Mucosa of descending colon (tissue), 3 donors: ENCODE measurements at regions not wholly inside any gene's neighbourhood (a gene's known extent, or its start where the extent isn't known, plus 50 kb on each side); places are given as distances from the start of the nearest gene placed in this dataset.

Source experiments
- ATAC-seq: fragments of 200-7000 bp; cut with Tn5 transposase; one replicate; pipeline ENCODE4 v1.9.1; 2020; ENCODE audit warnings: mild to moderate bottlenecking, moderate library complexity
- DNase-seq, 3 donors: peaks; one replicate each; pipeline ENCODE4 v3.0.0-alpha.2; 2020
- H3K36me3 ChIP-seq: fragments of 200-600 bp; one replicate; pipeline ENCODE4 v1.8.0; 2021; ENCODE audit warnings: low read depth, mild to moderate bottlenecking
- H3K4me1 ChIP-seq: fragments of 200-600 bp; one replicate; pipeline ENCODE4 v1.8.0; 2021; ENCODE audit warnings: low read depth, mild to moderate bottlenecking
- H3K4me3 ChIP-seq: fragments of 200-600 bp; one replicate; pipeline ENCODE4 v1.8.0; 2021; ENCODE audit warnings: mild to moderate bottlenecking
- H3K9me3 ChIP-seq: fragments of 200-600 bp; one replicate; pipeline ENCODE4 v1.8.0; 2021; ENCODE audit warnings: mild to moderate bottlenecking
- intact Hi-C, 2 donors: fragments of 100-400 bp; cut with DNase I in 1 of 2; cut with micrococcal nuclease in 1 of 2; formaldehyde crosslinking; loops; one replicate each; pipeline versions ENCODE4 v1.11.0 to v1.11.1; 2022; cut with DNase I, micrococcal nuclease
- TF ChIP-seq, protein P1 (sequence below): fragments of 200-600 bp; IDR thresholded peaks from one replicate; pipeline ENCODE4 v1.8.0; 2022; ENCODE audit warnings: antibody characterized with exemption, mild to moderate bottlenecking
- donor health status: DM: no; HTN: no; CAD: no; lungs with moderate emphysema.
- donor health status: DM: no; HTN: no; CAD: no.
- donor health status: DM: no; HTN: yes; CAD: no.

DNA sequence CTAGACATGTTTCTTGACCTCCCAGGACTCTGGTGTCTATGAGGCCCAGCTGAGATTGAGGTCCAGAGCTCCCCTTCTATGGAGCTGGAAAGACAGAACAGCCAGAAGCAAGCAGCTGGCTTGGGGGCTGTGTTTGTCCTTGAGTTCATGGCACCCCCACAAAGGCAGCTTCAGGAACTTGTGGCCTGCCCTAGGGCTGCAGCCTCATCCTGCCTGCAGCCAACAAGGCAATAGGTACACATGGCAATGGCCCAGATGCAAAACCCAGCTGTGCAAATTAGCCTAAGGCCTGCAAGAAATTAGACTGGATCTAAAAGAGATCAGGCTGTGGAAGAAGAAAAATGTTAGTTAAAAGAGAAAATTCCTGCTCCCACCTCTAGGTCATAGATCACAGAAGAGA, 131.7 kb upstream of the NALF2 start:
- ATAC-seq = no peak
- DNase-seq = no peak
- TF ChIP-seq, protein P1, sequence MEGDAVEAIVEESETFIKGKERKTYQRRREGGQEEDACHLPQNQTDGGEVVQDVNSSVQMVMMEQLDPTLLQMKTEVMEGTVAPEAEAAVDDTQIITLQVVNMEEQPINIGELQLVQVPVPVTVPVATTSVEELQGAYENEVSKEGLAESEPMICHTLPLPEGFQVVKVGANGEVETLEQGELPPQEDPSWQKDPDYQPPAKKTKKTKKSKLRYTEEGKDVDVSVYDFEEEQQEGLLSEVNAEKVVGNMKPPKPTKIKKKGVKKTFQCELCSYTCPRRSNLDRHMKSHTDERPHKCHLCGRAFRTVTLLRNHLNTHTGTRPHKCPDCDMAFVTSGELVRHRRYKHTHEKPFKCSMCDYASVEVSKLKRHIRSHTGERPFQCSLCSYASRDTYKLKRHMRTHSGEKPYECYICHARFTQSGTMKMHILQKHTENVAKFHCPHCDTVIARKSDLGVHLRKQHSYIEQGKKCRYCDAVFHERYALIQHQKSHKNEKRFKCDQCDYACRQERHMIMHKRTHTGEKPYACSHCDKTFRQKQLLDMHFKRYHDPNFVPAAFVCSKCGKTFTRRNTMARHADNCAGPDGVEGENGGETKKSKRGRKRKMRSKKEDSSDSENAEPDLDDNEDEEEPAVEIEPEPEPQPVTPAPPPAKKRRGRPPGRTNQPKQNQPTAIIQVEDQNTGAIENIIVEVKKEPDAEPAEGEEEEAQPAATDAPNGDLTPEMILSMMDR = no peak
- no peaks in the 10 kb centered on the region for H3K4me1 ChIP-seq
- H3K9me3 ChIP-seq = peaks cover 3% of the 10 kb centered on the region
- no peaks in the 10 kb centered on the region for H3K36me3 ChIP-seq
- intact Hi-C loops = no loop called here
- no peak overlapping the region for H3K4me3 ChIP-seq

DNA sequence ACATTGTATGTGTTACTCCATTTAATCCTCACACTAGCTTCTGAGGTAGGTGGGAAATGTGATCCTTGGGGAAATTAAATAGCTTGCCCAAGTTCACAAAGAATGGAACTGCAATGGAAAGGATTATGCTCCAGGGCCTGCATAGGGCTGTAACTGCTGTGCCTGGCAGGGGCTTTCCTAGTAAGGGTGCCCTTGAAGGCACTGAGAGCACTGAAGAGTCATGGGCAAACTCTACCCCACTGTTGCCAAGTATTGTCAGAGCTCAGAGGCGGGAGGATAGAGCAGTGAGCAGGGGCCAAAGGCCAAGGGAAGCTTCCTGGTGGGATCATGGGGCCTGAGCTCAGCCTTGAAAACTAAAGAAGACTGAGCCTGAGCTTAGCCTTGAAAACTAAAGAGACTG, 133.0 kb upstream of the NALF2 start:
- Histone ChIP-seq H3K9me3 (no peaks in the 10 kb centered on the region), H3K36me3 (no peaks in the 10 kb centered on the region), H3K4me1 (no peaks in the 10 kb centered on the region), H3K4me3 (no peak overlapping the region)
- TF ChIP-seq, protein P1 = no peak
- DNase-seq (no peak), ATAC-seq (no peak)
- intact Hi-C loops = no loop called here

DNA sequence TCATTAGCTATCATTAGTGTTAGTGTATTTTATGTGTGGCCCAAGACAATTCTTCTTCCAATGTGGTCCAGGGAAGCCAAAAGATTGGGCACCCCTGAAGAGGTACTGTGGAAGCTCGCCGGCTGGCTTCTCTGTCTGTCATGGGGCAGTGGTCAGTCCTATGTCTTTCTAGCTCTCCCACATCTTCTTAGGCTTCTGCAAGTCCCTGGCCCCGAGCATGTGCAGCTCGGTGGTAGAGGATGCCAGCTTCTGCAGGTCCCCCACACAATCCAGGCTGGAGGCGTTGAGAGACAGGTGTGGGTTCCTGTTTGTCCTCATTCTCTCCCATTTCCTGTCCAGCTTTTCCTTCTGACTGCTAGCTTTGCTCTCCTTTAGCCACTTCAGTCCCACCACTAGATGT, 134.1 kb upstream of the NALF2 start:
- Histone ChIP-seq H3K36me3 (no peaks in the 10 kb centered on the region), H3K9me3 (no peaks in the 10 kb centered on the region), H3K4me1 (no peaks in the 10 kb centered on the region), H3K4me3 (no peak overlapping the region)
- DNase-seq (no peak), ATAC-seq (no peak)
- TF ChIP-seq, protein P1 = no peak
- intact Hi-C loops = no loop called here

DNA sequence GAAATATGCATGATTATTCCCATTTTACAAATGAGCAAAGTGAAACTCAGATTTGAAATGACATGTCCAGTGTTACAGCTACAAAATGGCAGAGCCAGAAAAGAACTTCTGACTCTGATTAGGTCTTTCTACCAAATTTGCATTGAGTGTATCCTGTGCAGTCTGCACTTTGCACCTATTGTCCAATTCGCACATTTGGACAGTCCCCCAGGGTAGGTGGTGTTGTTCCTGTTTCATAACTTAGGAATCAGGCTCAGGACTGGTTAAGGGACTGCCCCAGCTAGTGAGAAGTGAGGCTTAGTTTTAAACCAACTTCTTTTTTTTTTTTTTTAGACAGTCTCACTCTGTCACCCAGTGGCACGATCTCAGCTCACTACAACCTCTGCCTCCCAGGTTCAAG, 137.9 kb upstream of the NALF2 start:
- ATAC-seq (no peak), DNase-seq (no peak)
- Histone ChIP-seq H3K9me3 (no peaks in the 10 kb centered on the region), H3K4me3 (no peak overlapping the region), H3K4me1 (no peaks in the 10 kb centered on the region), H3K36me3 (no peaks in the 10 kb centered on the region)
- intact Hi-C loops = no loop called here
- TF ChIP-seq, protein P1 = no peak

DNA sequence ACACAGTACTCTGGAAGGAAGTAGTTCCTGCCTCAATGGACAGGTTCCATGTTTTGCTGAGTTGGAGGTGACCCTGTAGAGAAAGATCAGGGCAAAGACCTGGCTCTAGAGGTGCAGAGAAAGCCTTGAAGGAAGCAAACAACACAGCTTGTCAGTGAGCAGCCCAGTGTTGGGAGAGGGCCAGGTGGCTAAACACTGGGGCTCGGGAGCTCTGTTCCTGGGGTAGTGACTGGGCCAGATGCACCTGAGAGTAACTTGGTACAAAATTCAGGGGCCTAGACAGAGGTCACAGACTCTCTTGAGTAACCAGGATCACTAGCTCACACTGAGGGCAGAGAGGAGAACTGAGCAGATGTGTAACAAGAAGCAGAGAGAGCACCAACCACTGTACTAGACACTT, 138.4 kb upstream of the NALF2 start:
- no peaks in the 10 kb centered on the region for H3K4me1 ChIP-seq
- no peaks in the 10 kb centered on the region for H3K36me3 ChIP-seq
- TF ChIP-seq, protein P1 = no peak
- intact Hi-C loops = no loop called here
- DNase-seq = no peak
- ATAC-seq = no peak
- H3K9me3 ChIP-seq = no peaks in the 10 kb centered on the region
- H3K4me3 ChIP-seq = no peak overlapping the region

DNA sequence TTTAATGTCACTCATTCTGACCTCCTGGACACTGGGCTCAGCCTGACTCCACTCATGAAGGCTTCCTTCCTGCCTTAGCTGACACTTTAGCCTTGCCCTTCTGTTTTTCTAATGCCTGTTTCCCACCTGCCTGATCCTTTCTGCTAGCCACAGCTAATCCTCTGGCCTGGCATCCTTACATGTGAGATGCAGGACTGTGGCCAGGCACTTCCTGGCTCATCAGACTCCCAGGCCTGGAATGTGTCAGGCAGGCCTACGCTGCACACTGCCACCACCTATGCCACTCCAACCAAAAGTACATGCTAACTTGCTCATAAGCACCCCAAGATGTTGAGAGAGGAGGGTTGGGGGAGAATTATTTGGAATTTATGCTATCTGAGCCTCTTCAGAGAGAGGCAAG, 138.8 kb upstream of the NALF2 start:
- no peaks in the 10 kb centered on the region for H3K4me1 ChIP-seq
- no peak overlapping the region for H3K4me3 ChIP-seq
- no peak for DNase-seq
- ATAC-seq = no peak
- no peaks in the 10 kb centered on the region for H3K9me3 ChIP-seq
- TF ChIP-seq, protein P1 = no peak
- no peaks in the 10 kb centered on the region for H3K36me3 ChIP-seq
- intact Hi-C loops = no loop called here
